Lung (tissue), 11 donors: ENCODE measurements at regions not wholly inside any gene's neighbourhood (a gene's known extent, or its start where the extent isn't known, plus 50 kb on each side); places are given as distances from the start of the nearest gene placed in this dataset.

Source experiments
- ATAC-seq: fragments of 200-7000 bp; cut with Tn5 transposase; one replicate; pipeline ENCODE4 v1.9.1; 2020; ENCODE audit warnings: moderate number of reproducible peaks; ENCODE audit not compliant: insufficient read depth, low FRiP score
- DNase-seq, 3 donors: peaks; one replicate each; pipeline ENCODE4 v3.0.0-alpha.2; 2013 to 2017
- H3K27ac ChIP-seq, 2 donors: one replicate each; pipeline ENCODE4 v1.5.1; 2013; ENCODE audit warnings: mild to moderate bottlenecking in 2 of 2, moderate library complexity in 2 of 2, control low read depth in 1 of 2, inconsistent platforms in 1 of 2, low read depth in 1 of 2, low read length in 1 of 2
- H3K27me3 ChIP-seq, 3 donors: one replicate each; pipeline ENCODE4 v1.5.1; 2013; ENCODE audit warnings: low read length in 2 of 3; ENCODE audit not compliant: control insufficient read depth in 3 of 3, insufficient read depth in 3 of 3
- H3K36me3 ChIP-seq, 4 donors: one replicate each; pipeline ENCODE4 v1.5.1; 2013; ENCODE audit warnings: low read length in 4 of 4, mild to moderate bottlenecking in 1 of 4, moderate library complexity in 1 of 4; ENCODE audit not compliant: control insufficient read depth in 4 of 4, insufficient read depth in 4 of 4
- H3K4me1 ChIP-seq, 5 donors: one replicate each; pipeline ENCODE4 v1.5.1; 2013; ENCODE audit warnings: low read length in 5 of 5, mild to moderate bottlenecking in 2 of 5, moderate library complexity in 1 of 5; ENCODE audit not compliant: control insufficient read depth in 5 of 5, insufficient read depth in 5 of 5
- H3K4me3 ChIP-seq: one replicate; pipeline ENCODE4 v1.5.1; 2013; ENCODE audit warnings: mild to moderate bottlenecking, control low read depth, moderate library complexity
- H3K9ac ChIP-seq, 2 donors: one replicate each; pipeline ENCODE4 v1.5.1; 2013; ENCODE audit warnings: low read length in 2 of 2, control low read depth in 1 of 2; ENCODE audit not compliant: insufficient read depth in 1 of 2
- H3K9me3 ChIP-seq, 4 donors: one replicate each; pipeline ENCODE4 v1.5.1; 2013; ENCODE audit warnings: low read length in 3 of 4, mild to moderate bottlenecking in 1 of 4, moderate library complexity in 1 of 4; ENCODE audit not compliant: control insufficient read depth in 4 of 4, insufficient read depth in 3 of 4
- CTCF ChIP-seq: IDR thresholded peaks from 2 replicates; pipeline ENCODE4 v1.5.1; 2012; ENCODE audit warnings: mild to moderate bottlenecking; ENCODE audit errors: control extremely low read depth, extremely low read depth
- WGBS, 2 donors: extraction: QIAGEN DNeasy Blood & Tissue Kit; methylation state at CpG; one replicate each; pipeline ENCODE4 v1.1.7; 2013; 5-methylcytosine and 5-hydroxymethylcytosine counted together
- donor health status: control.
- donor health status: control.
- donor health status: Bipolar disorder and iron deficiency.
- donor health status: healthy.
- donor health status: DM: yes; HTN: yes; CAD: no.

- DNase-seq (no peak), ATAC-seq (no peak)
- Histone ChIP-seq H3K4me1 (no peaks in the 10 kb centered on the region), H3K9me3 (no peaks in the 10 kb centered on the region), H3K36me3 (no peaks in the 10 kb centered on the region), H3K27me3 (peaks cover 0 to 15% (median 3%) of the 10 kb centered on the region in 3 donors), H3K27ac (no peak overlapping the region), H3K4me3 (no peak overlapping the region), H3K9ac (no peak overlapping the region)
- no peak for TF ChIP-seq CTCF
- WGBS, 2 donors: 75 to 90% methylated on average over 2 of the region's 2 CpGs
These were observed 228.2 kb upstream of the DIPK2B start for GRCh38 chrX:45428831-45429230.

- Histone ChIP-seq H3K4me3 (no peak overlapping the region), H3K27ac (no peak overlapping the region), H3K27me3 (peaks cover 0 to 18% (median 4%) of the 10 kb centered on the region in 3 donors), H3K9ac (no peak overlapping the region), H3K36me3 (no peaks in the 10 kb centered on the region), H3K9me3 (no peaks in the 10 kb centered on the region), H3K4me1 (no peaks in the 10 kb centered on the region)
- DNase-seq (no peak), ATAC-seq (no peak)
- no peak for TF ChIP-seq CTCF
These were observed 223.7 kb upstream of the DIPK2B start for GRCh38 chrX:45424326-45424725.

GRCh38 chrX:45422216-45422925 is 221.7 kb upstream of the DIPK2B start:
- Histone ChIP-seq H3K9ac (no peak overlapping the region), H3K36me3 (no peaks in the 10 kb centered on the region), H3K4me3 (no peak overlapping the region), H3K27ac (no peak overlapping the region), H3K27me3 (peaks cover 0 to 10% (median 4%) of the 10 kb centered on the region in 3 donors), H3K9me3 (no peaks in the 10 kb centered on the region), H3K4me1 (no peaks in the 10 kb centered on the region)
- 41 to 52% methylated on average over 1 of the region's 1 CpG for WGBS, 2 donors
- ATAC-seq (no peak), DNase-seq (no peak)
- TF ChIP-seq CTCF: no peak

- Histone ChIP-seq H3K4me3 (no peak overlapping the region), H3K36me3 (no peaks in the 10 kb centered on the region), H3K4me1 (no peaks in the 10 kb centered on the region), H3K27me3 (peaks cover 0 to 10% (median 4%) of the 10 kb centered on the region in 3 donors), H3K9ac (no peak overlapping the region), H3K27ac (no peak overlapping the region), H3K9me3 (no peaks in the 10 kb centered on the region)
- no peak for DNase-seq
- no peak for TF ChIP-seq CTCF
- WGBS, 2 donors: 77 to 100% methylated on average over 2 of the region's 2 CpGs
- no peak for ATAC-seq
These were observed 221.1 kb upstream of the DIPK2B start for GRCh38 chrX:45421806-45422205.
